NOMO-1 treated with dmso at 0.1 percent for 144 hours (cell line): ENCODE measurements at regions not wholly inside any gene's neighbourhood (a gene's known extent, or its start where the extent isn't known, plus 50 kb on each side); places are given as distances from the start of the nearest gene placed in this dataset.

Experiments used
- DNase-seq: peaks from one replicate; lab custom pipeline; 2025; ENCODE audit not compliant: unreplicated experiment; lab: John Stamatoyannopoulos, UW

GRCh38 chr4:24419181-24420034, 164.9 kb downstream of the DHX15 start:
- DNase-seq: peak; percentile 48

GRCh38 chr4:24417206-24417605, 167.1 kb downstream of the DHX15 start:
- no peak for DNase-seq

- no peak for DNase-seq
These were observed 168.1 kb downstream of the DHX15 start for GRCh38 chr4:24416293-24416692.

GRCh38 chr4:24413311-24413784, 171.0 kb downstream of the DHX15 start:
- DNase-seq: no peak

DNA sequence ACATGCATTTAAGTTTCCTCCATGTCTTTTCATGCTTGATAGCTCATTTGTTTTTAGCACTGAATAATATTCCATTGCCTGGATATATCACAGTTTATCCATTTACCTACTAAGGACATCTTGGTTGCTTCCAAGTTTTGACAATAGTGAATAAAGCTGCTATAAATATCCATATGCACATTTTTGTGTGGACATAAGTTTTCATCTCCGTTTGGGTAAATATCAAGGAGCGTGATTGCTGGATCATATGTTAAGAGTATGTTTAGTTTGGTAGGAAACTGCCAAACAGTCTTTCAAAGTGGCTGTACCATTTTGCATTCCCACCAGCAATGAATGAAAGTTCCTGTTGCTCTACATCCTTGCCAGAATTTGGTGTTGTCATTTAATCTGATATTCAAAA, 172.5 kb downstream of the DHX15 start:
- DNase-seq: no peak

GRCh38 chr4:24411299-24411698, 173.1 kb downstream of the DHX15 start:
- no peak for DNase-seq

GRCh38 chr4:24408640-24409039, 175.7 kb downstream of the DHX15 start:
- no peak for DNase-seq

GRCh38 chr4:24405926-24406325, 178.4 kb downstream of the DHX15 start:
- no peak for DNase-seq

DNA sequence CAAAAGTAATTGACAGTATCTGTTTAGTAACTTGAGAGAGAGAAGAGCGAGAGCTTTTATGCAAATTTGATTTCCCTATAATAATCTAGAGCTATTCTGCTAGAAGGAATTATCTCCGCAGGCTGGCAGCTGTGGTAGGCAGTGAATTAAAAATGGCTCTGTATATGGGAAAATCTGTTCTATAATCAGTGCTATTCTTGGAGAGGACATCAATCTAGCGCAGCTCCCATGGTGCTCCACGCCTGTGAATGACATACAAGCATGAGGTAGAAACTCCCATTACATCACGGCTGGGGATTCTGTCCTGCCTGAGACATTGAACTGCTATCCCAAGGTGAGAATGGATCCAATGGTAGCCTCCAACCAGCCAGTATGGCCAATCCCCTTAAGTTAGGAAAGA, 179.0 kb downstream of the DHX15 start:
- no peak for DNase-seq

GRCh38 chr4:24404281-24404680, 180.1 kb downstream of the DHX15 start:
- no peak for DNase-seq

DNA sequence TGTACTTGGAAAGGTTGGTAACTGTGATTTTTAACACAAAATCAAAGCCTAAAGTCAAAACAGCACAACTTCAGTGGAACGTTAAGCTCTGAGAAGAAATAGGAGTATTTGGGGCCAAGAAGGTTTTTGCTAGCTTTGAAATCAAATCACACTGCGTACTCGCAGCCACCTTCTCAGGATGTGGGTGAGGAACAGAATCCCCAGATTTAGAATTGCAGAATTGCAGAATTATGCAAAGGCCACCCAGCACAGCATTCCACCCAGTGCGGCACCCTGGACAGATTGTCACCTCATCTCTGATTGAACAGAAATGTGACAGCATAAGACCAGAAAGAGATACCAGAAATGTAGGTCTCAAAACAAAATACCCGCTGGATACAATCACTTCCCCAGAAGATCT, 181.1 kb downstream of the DHX15 start:
- DNase-seq: no peak

DNA sequence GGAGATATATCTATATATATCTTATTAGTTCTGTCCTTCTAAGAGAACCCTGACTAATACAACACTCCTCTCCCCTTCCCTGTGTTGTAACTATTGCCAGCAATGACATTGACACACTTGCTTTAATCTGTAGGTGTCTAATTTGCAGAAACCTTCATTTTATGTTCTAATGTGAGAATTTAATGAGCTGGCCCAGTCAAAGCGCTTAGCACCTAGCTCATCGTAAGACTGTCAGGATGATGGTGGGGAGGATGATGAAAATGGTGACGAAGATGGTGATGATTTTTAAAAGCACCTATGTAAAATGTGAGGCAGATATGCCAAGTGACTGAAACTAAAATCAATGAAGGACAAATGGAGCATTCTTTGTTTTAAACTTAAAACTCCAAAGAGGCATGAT, 183.8 kb downstream of the DHX15 start:
- no peak for DNase-seq

DNA sequence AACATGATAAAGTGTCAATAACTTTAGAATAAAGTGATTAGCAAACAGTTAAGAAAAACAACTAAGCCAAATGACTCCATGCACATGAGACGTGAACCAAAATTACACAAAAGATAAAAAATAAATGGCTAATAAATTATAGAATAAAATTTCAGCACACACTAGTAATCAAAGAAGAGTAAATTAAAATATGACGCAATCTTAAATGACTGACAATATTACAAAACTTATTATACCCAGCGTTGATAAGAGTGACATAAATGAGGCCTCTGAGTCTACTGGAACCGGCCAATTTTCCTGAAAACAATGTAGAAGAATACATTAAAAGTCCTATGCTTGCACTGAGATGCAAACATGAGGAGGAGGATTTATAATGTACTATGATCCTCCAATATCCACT, 187.4 kb downstream of the DHX15 start:
- no peak for DNase-seq

DNA sequence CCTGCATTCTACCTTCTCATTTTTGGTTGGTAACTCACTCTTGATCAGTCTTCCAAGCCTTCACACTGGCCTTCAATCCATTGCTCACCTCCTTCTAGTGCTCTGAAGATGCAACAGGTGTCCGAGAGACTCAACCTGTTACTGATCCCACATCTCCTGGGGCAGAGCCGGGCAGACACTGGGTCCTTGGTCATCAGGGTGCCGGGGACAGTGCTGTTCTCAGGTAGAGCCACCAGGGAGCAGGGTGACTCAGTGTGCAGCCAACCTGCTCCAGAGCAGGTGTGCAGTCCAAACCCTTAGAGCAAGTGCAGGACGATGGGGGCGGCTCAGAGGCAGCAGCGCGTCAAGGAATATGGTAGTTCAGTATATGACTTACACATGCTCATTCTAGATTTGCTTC, 188.4 kb downstream of the DHX15 start:
- DNase-seq: no peak

- DNase-seq: no peak
These were observed 190.3 kb downstream of the DHX15 start for GRCh38 chr4:24394041-24394440.

DNA sequence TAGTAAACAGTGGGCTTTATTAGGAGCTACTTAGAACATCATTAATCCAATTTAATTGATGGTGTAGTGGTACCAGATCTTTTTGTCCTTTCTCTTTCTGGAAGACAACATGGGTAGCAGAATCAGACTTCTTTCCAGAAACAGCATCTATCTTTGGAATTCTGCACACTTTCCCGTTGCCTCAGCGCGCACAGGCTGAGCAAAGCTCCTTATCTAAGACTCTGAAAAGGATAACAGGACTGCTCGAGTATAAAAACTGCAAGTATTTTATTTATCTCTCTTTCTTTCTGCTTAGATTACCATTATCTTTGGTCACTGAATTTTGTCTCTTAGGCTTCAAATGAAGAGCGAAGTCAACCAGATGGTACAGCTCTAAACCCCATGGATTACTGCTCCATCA, 191.7 kb downstream of the DHX15 start:
- no peak for DNase-seq

- no peak for DNase-seq
These were observed 202.0 kb downstream of the DHX15 start for GRCh38 chr4:24382381-24382780.

DNA sequence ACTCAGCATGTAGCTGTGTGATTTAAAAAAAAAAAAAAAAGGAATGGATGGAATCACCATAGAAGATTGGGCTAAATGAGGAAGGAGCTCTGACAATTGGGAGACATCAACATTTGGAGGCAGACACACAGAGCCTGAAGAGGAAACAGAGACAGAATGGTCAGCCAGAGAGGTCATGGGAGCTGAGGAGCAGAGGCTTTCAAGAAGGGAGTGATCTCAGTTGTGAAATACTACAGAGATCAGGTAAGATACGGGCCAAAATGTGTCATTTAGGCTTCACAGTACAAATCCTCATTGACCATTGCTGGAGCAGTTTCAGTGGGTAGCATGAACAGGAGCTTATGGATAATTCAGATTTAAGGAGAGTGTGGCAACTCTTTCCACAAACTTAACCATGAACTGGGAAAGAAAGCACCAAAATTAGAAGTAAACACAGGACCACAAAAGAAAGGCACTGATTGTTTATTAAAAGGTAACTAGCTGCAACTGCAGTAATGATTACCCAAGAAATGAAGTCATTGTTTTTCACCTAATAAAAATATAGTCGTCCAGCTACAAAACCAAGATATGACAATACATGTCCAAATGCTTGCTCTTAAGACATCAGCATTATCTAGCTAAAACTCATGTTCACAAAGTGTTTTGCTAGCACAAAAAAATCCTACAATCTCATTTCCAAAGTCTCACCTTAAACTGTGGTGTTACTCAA, 203.2 kb downstream of the DHX15 start:
- DNase-seq: no peak

DNA sequence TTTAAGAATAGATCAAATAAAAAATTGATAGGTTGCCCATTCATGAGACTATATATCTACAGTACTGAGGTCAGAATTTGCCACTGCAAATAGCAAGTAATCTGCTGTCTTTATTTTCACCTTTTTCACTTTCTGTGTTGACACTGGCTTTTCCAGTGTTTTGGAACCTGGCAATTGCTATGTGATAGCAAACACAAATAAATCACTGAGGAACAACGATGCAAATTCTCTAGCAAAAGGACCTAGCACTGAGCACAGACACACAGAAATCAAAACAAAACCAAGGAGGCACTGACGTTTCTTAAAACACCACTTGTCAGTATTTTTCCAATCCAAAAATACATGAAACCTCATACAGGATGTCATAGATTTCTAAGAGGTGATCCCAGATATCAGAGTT, 210.7 kb downstream of the DHX15 start:
- DNase-seq: no peak

DNA sequence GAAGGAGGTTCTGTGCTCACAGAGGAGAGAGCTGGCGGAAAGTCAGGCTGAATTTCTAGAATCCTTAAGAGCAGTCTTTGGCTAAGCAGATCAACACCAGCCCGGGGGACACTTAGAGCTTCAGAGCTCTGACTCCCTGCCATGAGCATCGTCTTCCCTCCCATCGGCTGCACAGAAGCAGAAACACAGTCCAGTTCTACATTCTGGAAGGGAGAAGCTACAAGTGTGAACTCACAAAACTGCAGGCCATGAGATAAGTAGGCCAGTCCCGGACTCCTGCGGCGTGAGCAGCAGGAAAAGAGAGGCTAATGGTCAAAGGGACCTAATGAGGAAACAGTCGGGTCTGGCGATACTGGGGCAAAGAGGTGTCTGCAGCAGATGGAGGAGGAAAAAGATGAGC, 211.5 kb downstream of the DHX15 start:
- DNase-seq: no peak

DNA sequence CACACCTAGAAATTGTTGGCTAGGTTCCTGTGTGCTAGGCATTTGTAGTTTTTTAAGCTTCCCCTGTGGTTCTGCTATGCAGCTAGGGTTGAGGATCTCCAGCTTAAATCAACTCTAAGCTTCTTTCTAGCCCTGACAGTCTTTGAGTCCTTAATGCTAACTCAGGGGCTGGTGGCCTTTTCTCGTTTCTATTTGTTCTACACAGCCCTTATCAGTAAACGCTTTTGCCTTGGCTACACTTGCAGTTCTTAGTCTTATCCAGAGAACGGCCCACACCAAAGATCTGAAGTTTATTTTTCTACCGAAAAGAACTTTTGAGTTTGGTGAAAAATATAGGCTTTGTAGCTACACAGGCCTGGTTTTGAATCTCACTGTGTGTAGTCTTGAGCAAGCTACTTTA, 212.0 kb downstream of the DHX15 start:
- DNase-seq: no peak

- no peak for DNase-seq
These were observed 213.9 kb downstream of the DHX15 start for GRCh38 chr4:24370421-24370820.
